ENCODE measurements at regions not wholly inside any gene's neighbourhood (a gene's known extent, or its start where the extent isn't known, plus 50 kb on each side); places are given as distances from the start of the nearest gene placed in this dataset.

- H3K9me3 Mint-ChIP-seq, result no peaks in the 10 kb centered on the region
- peaks cover 2% of the 10 kb centered on the region for H3K27me3 Mint-ChIP-seq
- no peak overlapping the region for H3K4me3 Mint-ChIP-seq
- DNase-seq, result no peak
- H3K4me1 Mint-ChIP-seq (ENCODE audit: low read depth), result no peaks in the 10 kb centered on the region
- no peaks in the 10 kb centered on the region for H3K36me3 Mint-ChIP-seq (ENCODE audit: low read depth)
- no peak overlapping the region for H3K27ac Mint-ChIP-seq
Observed at GRCh38 chr5:143471041-143471509, 67.6 kb upstream of the NR3C1 start.

GRCh38 chr5:143470120-143470519 lies 66.6 kb upstream of the NR3C1 start:
- Mint-ChIP-seq H3K4me1 (ENCODE audit: low read depth) (no peaks in the 10 kb centered on the region), H3K36me3 (ENCODE audit: low read depth) (no peaks in the 10 kb centered on the region), H3K27ac (no peak overlapping the region), H3K4me3 (no peak overlapping the region), H3K27me3 (no peaks in the 10 kb centered on the region), H3K9me3 (no peaks in the 10 kb centered on the region)
- DNase-seq, result no peak

GRCh38 chr5:143469125-143469524 lies 65.6 kb upstream of the NR3C1 start:
- Mint-ChIP-seq H3K27me3 (no peaks in the 10 kb centered on the region), H3K4me1 (ENCODE audit: low read depth) (no peaks in the 10 kb centered on the region), H3K4me3 (no peak overlapping the region), H3K36me3 (ENCODE audit: low read depth) (no peaks in the 10 kb centered on the region), H3K9me3 (no peaks in the 10 kb centered on the region), H3K27ac (no peak overlapping the region)
- DNase-seq, result no peak

- Mint-ChIP-seq H3K9me3 (no peaks in the 10 kb centered on the region), H3K27ac (no peak overlapping the region), H3K36me3 (ENCODE audit: low read depth) (no peaks in the 10 kb centered on the region), H3K4me1 (ENCODE audit: low read depth) (no peaks in the 10 kb centered on the region), H3K4me3 (no peak overlapping the region), H3K27me3 (no peaks in the 10 kb centered on the region)
- no peak for DNase-seq
Observed at GRCh38 chr5:143466632-143467031, 63.1 kb upstream of the NR3C1 start.

- no peaks in the 10 kb centered on the region for H3K27me3 Mint-ChIP-seq
- H3K36me3 Mint-ChIP-seq (ENCODE audit: low read depth), result no peaks in the 10 kb centered on the region
- H3K4me3 Mint-ChIP-seq, result no peak overlapping the region
- H3K27ac Mint-ChIP-seq, result no peak overlapping the region
- no peaks in the 10 kb centered on the region for H3K9me3 Mint-ChIP-seq
- H3K4me1 Mint-ChIP-seq (ENCODE audit: low read depth), result no peaks in the 10 kb centered on the region
- no peak for DNase-seq
Observed at GRCh38 chr5:143464723-143465490, 61.4 kb upstream of the NR3C1 start.

- no peak for DNase-seq
- Mint-ChIP-seq H3K27ac (no peak overlapping the region), H3K4me3 (no peak overlapping the region), H3K36me3 (ENCODE audit: low read depth) (no peaks in the 10 kb centered on the region), H3K27me3 (no peaks in the 10 kb centered on the region), H3K4me1 (ENCODE audit: low read depth) (no peaks in the 10 kb centered on the region), H3K9me3 (no peaks in the 10 kb centered on the region)
Observed at GRCh38 chr5:143462431-143462830, 58.9 kb upstream of the NR3C1 start.

- Mint-ChIP-seq H3K4me3 (no peak overlapping the region), H3K27ac (no peak overlapping the region), H3K9me3 (no peaks in the 10 kb centered on the region), H3K4me1 (ENCODE audit: low read depth) (no peaks in the 10 kb centered on the region), H3K27me3 (no peaks in the 10 kb centered on the region), H3K36me3 (ENCODE audit: low read depth) (no peaks in the 10 kb centered on the region)
- no peak for DNase-seq
Observed at GRCh38 chr5:143459433-143459832, 55.9 kb upstream of the NR3C1 start.

GRCh38 chr5:143456952-143457547 lies 53.6 kb upstream of the NR3C1 start:
- DNase-seq, result no peak
- peaks cover 1% of the 10 kb centered on the region for H3K4me1 Mint-ChIP-seq (ENCODE audit: low read depth)

GRCh38 chr5:143454936-143455516 lies 51.5 kb upstream of the NR3C1 start:
- Mint-ChIP-seq H3K4me1 (ENCODE audit: low read depth) (peaks cover 1% of the 10 kb centered on the region), H3K4me3 (no peak overlapping the region), H3K36me3 (ENCODE audit: low read depth) (no peaks in the 10 kb centered on the region), H3K27me3 (no peaks in the 10 kb centered on the region), H3K9me3 (no peaks in the 10 kb centered on the region), H3K27ac (no peak overlapping the region)
- DNase-seq, result no peak

More at GRCh38 chr5:143456952-143457547, 53.6 kb upstream of the NR3C1 start:
- Mint-ChIP-seq H3K27ac (no peak overlapping the region), H3K27me3 (no peaks in the 10 kb centered on the region), H3K9me3 (no peaks in the 10 kb centered on the region), H3K4me3 (no peak overlapping the region), H3K36me3 (ENCODE audit: low read depth) (no peaks in the 10 kb centered on the region)

GRCh38 chr5:143453720-143454119 lies 50.2 kb upstream of the NR3C1 start:
- H3K9me3 Mint-ChIP-seq, result no peaks in the 10 kb centered on the region
- no peak overlapping the region for H3K27ac Mint-ChIP-seq
- no peaks in the 10 kb centered on the region for H3K36me3 Mint-ChIP-seq (ENCODE audit: low read depth)
- peaks cover 1% of the 10 kb centered on the region for H3K4me1 Mint-ChIP-seq (ENCODE audit: low read depth)
- no peak overlapping the region for H3K4me3 Mint-ChIP-seq
- DNase-seq, result no peak
- H3K27me3 Mint-ChIP-seq, result no peaks in the 10 kb centered on the region

All from activated T-cell treated with anti-CD3 and anti-CD28 coated beads, Interleukin-2, amount 50 U/mL, for 24 hours (primary cell).